Heart left ventricle (tissue), 13 donors: ENCODE measurements at regions not wholly inside any gene's neighbourhood (a gene's known extent, or its start where the extent isn't known, plus 50 kb on each side); places are given as distances from the start of the nearest gene placed in this dataset.

Experiments
- POLR2A ChIP-seq, 2 donors: fragments of 450-650 bp; IDR thresholded peaks; one replicate each; pipeline ENCODE4 v1.6.1; 2017; ENCODE audit warnings: antibody characterized with exemption in 2 of 2, mild to moderate bottlenecking in 2 of 2, moderate library complexity in 2 of 2
- TF ChIP-seq, protein P1 (sequence below), 12 donors: fragments of 200-600 bp; sonication (generic) in 4 of 12; IDR thresholded peaks; one replicate each; pipeline versions ENCODE4 v1.5.0 to v1.8.0; 2018 to 2022; ENCODE audit warnings: antibody characterized with exemption in 12 of 12, mild to moderate bottlenecking in 5 of 12
- donor health status: ischemic (EF 13 %, LVEDD 7.1; RV severe dilation, severe dysfunction).
- donor health status: DM: no; HTN: yes; CAD: no.
- donor health status: DM: no; HTN: no; CAD: no.
- donor health status: ischemic (EF 25% LVEDD 6.9; RV normal size, moderate dysfunction).
- donor health status: ischemic (EF 25% LVEDD 5.7; RV mildly dilated, moderate dysfunction).
- donor health status: ischemic (EF 35%, LVEDD 5.7; RV mildly dilated, moderate dysfunction).
- donor health status: nonischemic (EF 11% LVEDD 7.7; RV severe dilation, severe dysfunction).
- donor health status: DM: yes; HTN: yes; CAD: no.
- donor health status: PGD.
- donor health status: ischemic (EF 29% LVEDD 5.4; RV normal size, mild dysfunction).
- donor health status: nonischemic (EF 23%, LVEDD 6.1; RV moderate dilation, normal function).

DNA sequence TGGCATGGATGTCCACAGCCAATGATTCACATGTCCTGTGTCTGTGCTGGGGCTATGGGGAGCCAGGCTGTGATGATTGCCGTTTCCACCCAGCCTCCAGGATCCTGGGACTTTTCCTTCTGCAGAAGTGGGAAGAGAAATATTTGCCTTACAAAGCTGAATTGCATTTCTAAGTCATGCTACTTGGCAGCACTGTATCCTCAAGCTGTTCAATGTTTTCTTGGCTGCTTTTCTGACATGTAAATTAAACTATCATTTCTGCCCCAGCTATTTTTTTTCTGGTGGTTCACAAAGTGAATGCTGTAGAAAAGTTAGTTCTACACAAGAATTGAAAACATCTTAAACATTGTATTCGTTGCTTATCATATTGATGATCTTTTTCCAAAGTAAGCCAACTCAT lies 51.9 kb upstream of the TCERG1L start:
- TF ChIP-seq, protein P1, sequence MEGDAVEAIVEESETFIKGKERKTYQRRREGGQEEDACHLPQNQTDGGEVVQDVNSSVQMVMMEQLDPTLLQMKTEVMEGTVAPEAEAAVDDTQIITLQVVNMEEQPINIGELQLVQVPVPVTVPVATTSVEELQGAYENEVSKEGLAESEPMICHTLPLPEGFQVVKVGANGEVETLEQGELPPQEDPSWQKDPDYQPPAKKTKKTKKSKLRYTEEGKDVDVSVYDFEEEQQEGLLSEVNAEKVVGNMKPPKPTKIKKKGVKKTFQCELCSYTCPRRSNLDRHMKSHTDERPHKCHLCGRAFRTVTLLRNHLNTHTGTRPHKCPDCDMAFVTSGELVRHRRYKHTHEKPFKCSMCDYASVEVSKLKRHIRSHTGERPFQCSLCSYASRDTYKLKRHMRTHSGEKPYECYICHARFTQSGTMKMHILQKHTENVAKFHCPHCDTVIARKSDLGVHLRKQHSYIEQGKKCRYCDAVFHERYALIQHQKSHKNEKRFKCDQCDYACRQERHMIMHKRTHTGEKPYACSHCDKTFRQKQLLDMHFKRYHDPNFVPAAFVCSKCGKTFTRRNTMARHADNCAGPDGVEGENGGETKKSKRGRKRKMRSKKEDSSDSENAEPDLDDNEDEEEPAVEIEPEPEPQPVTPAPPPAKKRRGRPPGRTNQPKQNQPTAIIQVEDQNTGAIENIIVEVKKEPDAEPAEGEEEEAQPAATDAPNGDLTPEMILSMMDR (IDR thresholded peaks at IDR 0.05), result no peak
- TF ChIP-seq POLR2A (IDR thresholded peaks at IDR 0.05), result no peak
